SK-N-SH treated with all-trans-retinoic acid at 6 μM for 48 hours (cell line): ENCODE measurements at regions not wholly inside any gene's neighbourhood (a gene's known extent, or its start where the extent isn't known, plus 50 kb on each side); places are given as distances from the start of the nearest gene placed in this dataset.
A peak's percentile ranks its signal among the peaks of the same experiment; 100 is the strongest.

ENCODE experiments used
- ATAC-seq: fragments of 200-7000 bp; cut with Tn5 transposase; 3 replicates; pipeline ENCODE4 v1.9.1; 2020; ENCODE audit warnings: mild to moderate bottlenecking, moderate library complexity
- ARNTL ChIP-seq: fragments of 450-650 bp; formaldehyde crosslinking; IDR thresholded peaks from 2 replicates; pipeline ENCODE4 v1.5.0; 2020; ENCODE audit warnings: low read depth, mild to moderate bottlenecking, moderate library complexity, borderline replicate concordance
- CSDC2 ChIP-seq: fragments of 250-450 bp; sonication (Bioruptor Pico); IDR thresholded peaks from 2 replicates; pipeline ENCODE4 v1.5.0; 2020; ENCODE audit warnings: mild to moderate bottlenecking, moderate library complexity
- ESRRG ChIP-seq: fragments of 250-450 bp; sonication (Bioruptor Pico); IDR thresholded peaks from 2 replicates; pipeline ENCODE4 v1.6.1; 2021; ENCODE audit warnings: mild to moderate bottlenecking
- GLIS3 ChIP-seq: fragments of 250-450 bp; sonication (Bioruptor Pico); IDR thresholded peaks from 2 replicates; pipeline ENCODE4 v1.5.0; 2020; ENCODE audit warnings: mild to moderate bottlenecking, moderate library complexity
- ISL1 ChIP-seq: fragments of 250-450 bp; sonication (Bioruptor Pico); IDR thresholded peaks from 2 replicates; pipeline ENCODE4 v2.1.2; 2022; ENCODE audit warnings: mild to moderate bottlenecking, moderate library complexity
- PPARA ChIP-seq: fragments of 250-450 bp; sonication (Bioruptor Pico); IDR thresholded peaks from 2 replicates; pipeline ENCODE4 v1.5.0; 2020; ENCODE audit warnings: mild to moderate bottlenecking, borderline replicate concordance
- RARB ChIP-seq: fragments of 250-450 bp; sonication (Bioruptor Pico); IDR thresholded peaks from 2 replicates; pipeline ENCODE4 v1.8.0; 2021; ENCODE audit warnings: mild to moderate bottlenecking, moderate library complexity
- TCF4 ChIP-seq: fragments of 250-450 bp; sonication (Bioruptor Pico); IDR thresholded peaks from 2 replicates; pipeline ENCODE4 v1.8.0; 2021; ENCODE audit warnings: mild to moderate bottlenecking, moderate library complexity, borderline replicate concordance
- ZFP30 ChIP-seq: fragments of 450-650 bp; formaldehyde crosslinking; IDR thresholded peaks from 2 replicates; pipeline ENCODE4 v1.5.0; 2022; ENCODE audit warnings: mild to moderate bottlenecking, moderate library complexity
- ZNF565 ChIP-seq: fragments of 450-650 bp; formaldehyde crosslinking; conservative IDR thresholded peaks from 2 replicates; pipeline ENCODE4 v1.5.0; 2020; ENCODE audit warnings: low read depth, mild to moderate bottlenecking, moderate library complexity
- ZNF70 ChIP-seq: fragments of 450-650 bp; formaldehyde crosslinking; IDR thresholded peaks from 2 replicates; pipeline ENCODE4 v1.5.0; 2020; ENCODE audit warnings: mild to moderate bottlenecking, moderate library complexity
- ZNF8 ChIP-seq: fragments of 450-650 bp; formaldehyde crosslinking; IDR thresholded peaks from 2 replicates; pipeline ENCODE4 v1.5.0; 2020; ENCODE audit warnings: mild to moderate bottlenecking, moderate library complexity
- TF ChIP-seq, protein P1 (sequence below): fragments of 250-450 bp; sonication (Bioruptor Pico); IDR thresholded peaks from 2 replicates; pipeline ENCODE4 v1.5.1; 2020; ENCODE audit warnings: low read depth, mild to moderate bottlenecking, moderate library complexity
- TF ChIP-seq, protein P2 (sequence below): fragments of 250-450 bp; sonication (Bioruptor Pico); IDR thresholded peaks from 2 replicates; pipeline ENCODE4 v1.8.0; 2020; ENCODE audit warnings: mild to moderate bottlenecking, moderate library complexity, borderline replicate concordance
- TF ChIP-seq, protein P3 (sequence below): fragments of 250-450 bp; sonication (Bioruptor Pico); IDR thresholded peaks from 2 replicates; pipeline ENCODE4 v1.5.0; 2020; ENCODE audit warnings: mild to moderate bottlenecking, moderate library complexity
- TF ChIP-seq, protein P4 (sequence below): fragments of 250-450 bp; sonication (Bioruptor Pico); IDR thresholded peaks from 2 replicates; pipeline ENCODE4 v1.5.1; 2021; ENCODE audit warnings: mild to moderate bottlenecking, moderate library complexity

DNA sequence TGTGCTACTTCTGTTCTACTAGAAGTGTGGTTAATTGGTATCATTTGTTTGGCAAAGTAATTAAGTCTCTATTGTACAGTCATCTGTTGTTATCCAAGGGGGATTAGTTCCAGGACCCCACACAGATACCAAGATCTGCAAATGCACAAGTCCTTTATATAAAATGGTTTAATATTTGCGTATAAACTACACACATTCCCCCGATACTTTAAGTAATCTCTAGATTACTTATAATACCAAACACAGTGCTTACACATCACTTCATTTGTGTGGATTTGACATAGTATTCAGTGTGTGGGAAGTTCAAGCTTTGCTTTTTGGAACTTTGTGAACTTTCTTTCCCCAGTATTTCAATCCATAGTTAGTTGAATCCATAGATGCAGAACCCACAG is 50.5 kb upstream of the ABI3BP start (continued):
- no peak for TF ChIP-seq ZFP30 (CRISPR knock-in tag)
- TF ChIP-seq ZNF70 (CRISPR knock-in tag): no peak
- TF ChIP-seq, protein P1, sequence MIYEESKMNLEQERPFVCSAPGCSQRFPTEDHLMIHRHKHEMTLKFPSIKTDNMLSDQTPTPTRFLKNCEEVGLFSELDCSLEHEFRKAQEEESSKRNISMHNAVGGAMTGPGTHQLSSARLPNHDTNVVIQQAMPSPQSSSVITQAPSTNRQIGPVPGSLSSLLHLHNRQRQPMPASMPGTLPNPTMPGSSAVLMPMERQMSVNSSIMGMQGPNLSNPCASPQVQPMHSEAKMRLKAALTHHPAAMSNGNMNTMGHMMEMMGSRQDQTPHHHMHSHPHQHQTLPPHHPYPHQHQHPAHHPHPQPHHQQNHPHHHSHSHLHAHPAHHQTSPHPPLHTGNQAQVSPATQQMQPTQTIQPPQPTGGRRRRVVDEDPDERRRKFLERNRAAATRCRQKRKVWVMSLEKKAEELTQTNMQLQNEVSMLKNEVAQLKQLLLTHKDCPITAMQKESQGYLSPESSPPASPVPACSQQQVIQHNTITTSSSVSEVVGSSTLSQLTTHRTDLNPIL (CRISPR knock-in tag): no peak
- no peak for TF ChIP-seq RARB (CRISPR knock-in tag)
- TF ChIP-seq ZNF565 (CRISPR knock-in tag): no peak
- TF ChIP-seq ISL1 (CRISPR knock-in tag): no peak
- no peak for TF ChIP-seq ZNF8 (CRISPR knock-in tag)
- TF ChIP-seq CSDC2 (CRISPR knock-in tag): no peak

DNA sequence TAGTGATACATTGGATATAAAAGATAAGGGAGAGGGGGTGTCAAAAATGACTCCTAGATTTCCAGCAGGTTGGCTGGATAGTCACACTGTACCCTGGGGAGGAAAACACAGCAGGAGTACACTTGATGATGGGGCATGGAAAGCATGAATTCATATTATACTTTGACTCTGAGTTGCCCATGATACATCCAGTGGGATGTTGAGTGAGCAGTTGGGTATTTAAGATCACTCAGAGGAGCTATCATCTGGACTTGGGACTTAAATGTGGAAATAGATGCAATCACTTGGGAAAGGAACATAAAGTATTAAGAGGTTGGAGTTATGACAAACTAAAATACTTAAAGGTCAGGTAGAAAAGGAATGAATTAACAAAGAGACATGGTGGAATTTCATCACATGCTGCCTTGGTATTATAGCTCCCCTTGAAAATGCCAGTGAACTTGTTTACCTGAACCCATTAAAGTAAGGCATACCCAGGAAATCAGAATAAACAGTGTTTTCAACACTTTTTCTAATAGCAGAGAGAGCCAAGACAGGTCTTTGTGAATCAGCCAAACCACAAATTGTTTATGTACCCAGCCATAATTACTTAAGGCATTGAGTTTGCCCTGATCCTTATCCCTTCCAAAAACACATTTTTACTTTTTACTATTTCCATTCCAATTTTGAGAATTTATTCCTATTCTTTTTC is 49.9 kb upstream of the ABI3BP start:
- TF ChIP-seq, protein P2, sequence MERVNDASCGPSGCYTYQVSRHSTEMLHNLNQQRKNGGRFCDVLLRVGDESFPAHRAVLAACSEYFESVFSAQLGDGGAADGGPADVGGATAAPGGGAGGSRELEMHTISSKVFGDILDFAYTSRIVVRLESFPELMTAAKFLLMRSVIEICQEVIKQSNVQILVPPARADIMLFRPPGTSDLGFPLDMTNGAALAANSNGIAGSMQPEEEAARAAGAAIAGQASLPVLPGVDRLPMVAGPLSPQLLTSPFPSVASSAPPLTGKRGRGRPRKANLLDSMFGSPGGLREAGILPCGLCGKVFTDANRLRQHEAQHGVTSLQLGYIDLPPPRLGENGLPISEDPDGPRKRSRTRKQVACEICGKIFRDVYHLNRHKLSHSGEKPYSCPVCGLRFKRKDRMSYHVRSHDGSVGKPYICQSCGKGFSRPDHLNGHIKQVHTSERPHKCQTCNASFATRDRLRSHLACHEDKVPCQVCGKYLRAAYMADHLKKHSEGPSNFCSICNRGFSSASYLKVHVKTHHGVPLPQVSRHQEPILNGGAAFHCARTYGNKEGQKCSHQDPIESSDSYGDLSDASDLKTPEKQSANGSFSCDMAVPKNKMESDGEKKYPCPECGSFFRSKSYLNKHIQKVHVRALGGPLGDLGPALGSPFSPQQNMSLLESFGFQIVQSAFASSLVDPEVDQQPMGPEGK (CRISPR knock-in tag): no peak
- TF ChIP-seq TCF4 (CRISPR knock-in tag): no peak
- TF ChIP-seq PPARA (CRISPR knock-in tag): no peak
- no peak for TF ChIP-seq ESRRG (CRISPR knock-in tag)
- TF ChIP-seq, protein P1 (CRISPR knock-in tag): no peak
- TF ChIP-seq, protein P3, sequence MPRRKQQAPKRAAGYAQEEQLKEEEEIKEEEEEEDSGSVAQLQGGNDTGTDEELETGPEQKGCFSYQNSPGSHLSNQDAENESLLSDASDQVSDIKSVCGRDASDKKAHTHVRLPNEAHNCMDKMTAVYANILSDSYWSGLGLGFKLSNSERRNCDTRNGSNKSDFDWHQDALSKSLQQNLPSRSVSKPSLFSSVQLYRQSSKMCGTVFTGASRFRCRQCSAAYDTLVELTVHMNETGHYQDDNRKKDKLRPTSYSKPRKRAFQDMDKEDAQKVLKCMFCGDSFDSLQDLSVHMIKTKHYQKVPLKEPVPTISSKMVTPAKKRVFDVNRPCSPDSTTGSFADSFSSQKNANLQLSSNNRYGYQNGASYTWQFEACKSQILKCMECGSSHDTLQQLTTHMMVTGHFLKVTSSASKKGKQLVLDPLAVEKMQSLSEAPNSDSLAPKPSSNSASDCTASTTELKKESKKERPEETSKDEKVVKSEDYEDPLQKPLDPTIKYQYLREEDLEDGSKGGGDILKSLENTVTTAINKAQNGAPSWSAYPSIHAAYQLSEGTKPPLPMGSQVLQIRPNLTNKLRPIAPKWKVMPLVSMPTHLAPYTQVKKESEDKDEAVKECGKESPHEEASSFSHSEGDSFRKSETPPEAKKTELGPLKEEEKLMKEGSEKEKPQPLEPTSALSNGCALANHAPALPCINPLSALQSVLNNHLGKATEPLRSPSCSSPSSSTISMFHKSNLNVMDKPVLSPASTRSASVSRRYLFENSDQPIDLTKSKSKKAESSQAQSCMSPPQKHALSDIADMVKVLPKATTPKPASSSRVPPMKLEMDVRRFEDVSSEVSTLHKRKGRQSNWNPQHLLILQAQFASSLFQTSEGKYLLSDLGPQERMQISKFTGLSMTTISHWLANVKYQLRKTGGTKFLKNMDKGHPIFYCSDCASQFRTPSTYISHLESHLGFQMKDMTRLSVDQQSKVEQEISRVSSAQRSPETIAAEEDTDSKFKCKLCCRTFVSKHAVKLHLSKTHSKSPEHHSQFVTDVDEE (CRISPR knock-in tag): no peak
- no peak for TF ChIP-seq CSDC2 (CRISPR knock-in tag)
- no peak for TF ChIP-seq ARNTL (CRISPR knock-in tag)
- no peak for TF ChIP-seq RARB (CRISPR knock-in tag)
- TF ChIP-seq ZNF70 (CRISPR knock-in tag): no peak
- TF ChIP-seq, protein P4, sequence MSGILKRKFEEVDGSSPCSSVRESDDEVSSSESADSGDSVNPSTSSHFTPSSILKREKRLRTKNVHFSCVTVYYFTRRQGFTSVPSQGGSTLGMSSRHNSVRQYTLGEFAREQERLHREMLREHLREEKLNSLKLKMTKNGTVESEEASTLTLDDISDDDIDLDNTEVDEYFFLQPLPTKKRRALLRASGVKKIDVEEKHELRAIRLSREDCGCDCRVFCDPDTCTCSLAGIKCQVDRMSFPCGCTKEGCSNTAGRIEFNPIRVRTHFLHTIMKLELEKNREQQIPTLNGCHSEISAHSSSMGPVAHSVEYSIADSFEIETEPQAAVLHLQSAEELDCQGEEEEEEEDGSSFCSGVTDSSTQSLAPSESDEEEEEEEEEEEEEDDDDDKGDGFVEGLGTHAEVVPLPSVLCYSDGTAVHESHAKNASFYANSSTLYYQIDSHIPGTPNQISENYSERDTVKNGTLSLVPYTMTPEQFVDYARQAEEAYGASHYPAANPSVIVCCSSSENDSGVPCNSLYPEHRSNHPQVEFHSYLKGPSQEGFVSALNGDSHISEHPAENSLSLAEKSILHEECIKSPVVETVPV (CRISPR knock-in tag): no peak
- no peak for TF ChIP-seq ZNF565 (CRISPR knock-in tag)
- no peak for TF ChIP-seq GLIS3
- peak; percentile 69 for ATAC-seq
